ENCODE measurements at regions not wholly inside any gene's neighbourhood (a gene's known extent, or its start where the extent isn't known, plus 50 kb on each side); places are given as distances from the start of the nearest gene placed in this dataset.
"Not testable (repeated sequence)": the region's sequence is repeated elsewhere in the genome, so short reads cannot be mapped to it uniquely, and the experiment has no call there.

GRCh38 chr13:42424182-42424581, 149.8 kb upstream of the TNFSF11 start:
- no peak for DNase-seq (ENCODE audit: extremely low read depth, low read depth)
- H3K4me3 ChIP-seq (replicated peaks; ENCODE audit: low read depth, low read length) = no peak overlapping the region
- no peak for TF ChIP-seq CTCF (IDR thresholded peaks at IDR 0.05; ENCODE audit: low read depth, low read length, missing control alignments)

- DNase-seq (ENCODE audit: extremely low read depth, low read depth) = no peak
- TF ChIP-seq CTCF (IDR thresholded peaks at IDR 0.05; ENCODE audit: low read depth, low read length, missing control alignments) = no peak
- no peak overlapping the region for H3K4me3 ChIP-seq (replicated peaks; ENCODE audit: low read depth, low read length)
These were observed 128.6 kb upstream of the TNFSF11 start for GRCh38 chr13:42445354-42445753.

- not testable (repeated sequence) for H3K4me3 ChIP-seq (replicated peaks; ENCODE audit: low read depth, low read length); DNase-seq (ENCODE audit: extremely low read depth, low read depth)
These were observed 127.4 kb upstream of the TNFSF11 start for GRCh38 chr13:42446597-42446996.

- DNase-seq (ENCODE audit: extremely low read depth, low read depth) = no peak
- no peak overlapping the region for H3K4me3 ChIP-seq (replicated peaks; ENCODE audit: low read depth, low read length)
- TF ChIP-seq CTCF (IDR thresholded peaks at IDR 0.05; ENCODE audit: low read depth, low read length, missing control alignments) = no peak
These were observed 120.8 kb upstream of the TNFSF11 start for GRCh38 chr13:42453091-42453645.

GRCh38 chr13:42454749-42455148, 119.2 kb upstream of the TNFSF11 start:
- DNase-seq (ENCODE audit: extremely low read depth, low read depth) = no peak
- no peak overlapping the region for H3K4me3 ChIP-seq (replicated peaks; ENCODE audit: low read depth, low read length)
- no peak for TF ChIP-seq CTCF (IDR thresholded peaks at IDR 0.05; ENCODE audit: low read depth, low read length, missing control alignments)

GRCh38 chr13:42458193-42458592, 115.8 kb upstream of the TNFSF11 start:
- TF ChIP-seq CTCF (IDR thresholded peaks at IDR 0.05; ENCODE audit: low read depth, low read length, missing control alignments) = no peak
- no peak overlapping the region for H3K4me3 ChIP-seq (replicated peaks; ENCODE audit: low read depth, low read length)
- DNase-seq (ENCODE audit: extremely low read depth, low read depth) = no peak

- H3K4me3 ChIP-seq (replicated peaks; ENCODE audit: low read depth, low read length) = no peak overlapping the region
- no peak for TF ChIP-seq CTCF (IDR thresholded peaks at IDR 0.05; ENCODE audit: low read depth, low read length, missing control alignments)
- DNase-seq (ENCODE audit: extremely low read depth, low read depth) = no peak
These were observed 107.8 kb upstream of the TNFSF11 start for GRCh38 chr13:42466123-42466522.

Measured in HFF-Myc (cell line).